Activated naive CD4-positive, alpha-beta T cell treated with anti-CD3 and anti-CD28 coated beads, Interleukin-2, amount 50 U/mL, for 72 hours (primary cell): ENCODE measurements at regions not wholly inside any gene's neighbourhood (a gene's known extent, or its start where the extent isn't known, plus 50 kb on each side); places are given as distances from the start of the nearest gene placed in this dataset.
"Not testable (repeated sequence)": the region's sequence is repeated elsewhere in the genome, so short reads cannot be mapped to it uniquely, and the experiment has no call there.

ENCODE experiments used
- ATAC-seq, 2 donors: fragments of 150-1000 bp; cut with Tn5 transposase; 2 replicates each; pipeline ENCODE4 v1.10.0; 2021; ENCODE audit warnings: mild to moderate bottlenecking in 2 of 2, moderate library complexity in 2 of 2
- DNase-seq, 2 donors: peaks; one replicate each; pipeline ENCODE4 v3.0.0; 2021 to 2022; ENCODE audit warnings: low spot score in 2 of 2
- H3K27ac Mint-ChIP-seq, 2 donors: one replicate each; pipeline ENCODE4 v1.8.0; 2022; ENCODE audit warnings: mild to moderate bottlenecking in 2 of 2, mixed read lengths in 2 of 2
- H3K36me3 Mint-ChIP-seq, 2 donors: one replicate each; pipeline ENCODE4 v1.8.0; 2022; ENCODE audit warnings: mixed read lengths in 2 of 2
- H3K9me3 Mint-ChIP-seq, 2 donors: one replicate each; pipeline ENCODE4 v1.8.0; 2022; ENCODE audit warnings: mixed read lengths in 2 of 2

GRCh38 chr2:16190446-16191270 is 250.3 kb downstream of the MYCN start:
- no peak for DNase-seq
- Mint-ChIP-seq H3K27ac (no peak overlapping the region), H3K36me3 (no peaks in the 10 kb centered on the region), H3K9me3 (no peaks in the 10 kb centered on the region)
- ATAC-seq, result no peak

GRCh38 chr2:16189836-16190160 is 249.4 kb downstream of the MYCN start:
- Mint-ChIP-seq H3K36me3 (no peaks in the 10 kb centered on the region), H3K27ac (no peak overlapping the region), H3K9me3 (no peaks in the 10 kb centered on the region)
- ATAC-seq (no peak), DNase-seq (no peak)

GRCh38 chr2:16189029-16189835 is 248.9 kb downstream of the MYCN start:
- ATAC-seq, result no peak

DNA sequence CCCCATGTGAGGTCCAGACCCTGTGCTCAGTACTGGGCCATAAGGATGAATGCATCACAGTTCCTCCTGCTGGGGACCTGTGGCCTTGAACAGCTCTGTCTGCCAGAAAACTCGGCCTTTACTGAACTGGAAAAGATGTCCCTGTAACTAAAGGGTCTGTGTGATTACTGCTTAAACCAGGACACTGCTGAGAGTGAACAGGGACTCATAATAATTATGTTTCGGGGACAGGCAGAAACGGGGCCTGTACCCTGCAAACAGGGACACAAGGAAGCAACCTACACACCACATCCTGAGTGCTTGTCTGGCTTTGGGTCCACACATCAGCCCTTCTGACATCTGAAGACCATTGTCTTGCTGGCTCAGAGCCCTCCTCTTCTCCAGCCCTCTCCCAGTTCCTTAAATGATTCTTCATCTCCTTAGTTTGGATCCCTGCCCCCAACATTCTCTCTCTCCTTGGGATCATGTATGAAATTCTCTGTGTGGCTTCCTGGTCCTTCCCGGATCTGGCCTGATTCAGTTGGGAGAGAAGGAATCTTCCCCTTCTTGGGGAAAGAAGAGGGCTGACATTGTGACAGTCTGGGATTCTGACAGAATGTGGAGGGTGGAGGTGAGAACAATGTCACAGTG is 248.0 kb downstream of the MYCN start:
- DNase-seq, result no peak
- Mint-ChIP-seq H3K9me3 (no peaks in the 10 kb centered on the region), H3K27ac (no peak overlapping the region), H3K36me3 (no peaks in the 10 kb centered on the region)
- ATAC-seq, result no peak

More at GRCh38 chr2:16189029-16189835, 248.9 kb downstream of the MYCN start:
- no peaks in the 10 kb centered on the region for H3K9me3 Mint-ChIP-seq
- H3K36me3 Mint-ChIP-seq, result no peaks in the 10 kb centered on the region
- no peak for DNase-seq
- no peak overlapping the region for H3K27ac Mint-ChIP-seq

- Mint-ChIP-seq H3K9me3 (no peaks in the 10 kb centered on the region), H3K27ac (no peak overlapping the region), H3K36me3 (no peaks in the 10 kb centered on the region)
- ATAC-seq (peak in 1 of 2 donors; percentile 41), DNase-seq (no peak)
These were observed 247.1 kb downstream of the MYCN start for GRCh38 chr2:16187482-16187817.

- Mint-ChIP-seq H3K36me3 (no peaks in the 10 kb centered on the region), H3K27ac (no peak overlapping the region), H3K9me3 (no peaks in the 10 kb centered on the region)
- ATAC-seq, result no peak
- no peak for DNase-seq
These were observed 246.5 kb downstream of the MYCN start for GRCh38 chr2:16186661-16187481.

DNA sequence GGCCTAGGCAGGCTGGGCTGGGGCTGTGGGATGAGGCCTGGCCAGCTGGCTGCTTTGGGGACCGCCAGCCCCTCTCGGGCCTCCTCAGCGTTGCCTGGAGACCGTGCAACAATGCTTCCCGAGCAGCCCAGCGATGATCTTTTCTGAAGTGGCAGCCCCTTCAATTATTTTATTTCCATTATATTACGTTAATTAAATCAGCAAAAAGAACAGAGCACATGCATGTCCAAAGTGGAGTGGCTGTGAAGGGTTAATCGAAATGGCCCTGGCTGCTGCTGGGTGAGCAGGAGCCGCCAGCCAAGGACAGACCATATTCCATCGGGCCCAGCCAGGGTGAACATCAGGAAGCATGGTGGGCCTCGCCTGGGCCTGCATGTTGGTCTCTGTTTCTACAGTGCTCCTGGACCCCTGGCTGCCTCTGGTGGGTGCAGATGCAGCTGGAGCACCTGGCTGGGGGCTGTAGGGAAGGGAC is 245.5 kb downstream of the MYCN start:
- Mint-ChIP-seq H3K9me3 (no peaks in the 10 kb centered on the region), H3K36me3 (no peaks in the 10 kb centered on the region), H3K27ac (no peak overlapping the region)
- no peak for DNase-seq
- ATAC-seq, result no peak

DNA sequence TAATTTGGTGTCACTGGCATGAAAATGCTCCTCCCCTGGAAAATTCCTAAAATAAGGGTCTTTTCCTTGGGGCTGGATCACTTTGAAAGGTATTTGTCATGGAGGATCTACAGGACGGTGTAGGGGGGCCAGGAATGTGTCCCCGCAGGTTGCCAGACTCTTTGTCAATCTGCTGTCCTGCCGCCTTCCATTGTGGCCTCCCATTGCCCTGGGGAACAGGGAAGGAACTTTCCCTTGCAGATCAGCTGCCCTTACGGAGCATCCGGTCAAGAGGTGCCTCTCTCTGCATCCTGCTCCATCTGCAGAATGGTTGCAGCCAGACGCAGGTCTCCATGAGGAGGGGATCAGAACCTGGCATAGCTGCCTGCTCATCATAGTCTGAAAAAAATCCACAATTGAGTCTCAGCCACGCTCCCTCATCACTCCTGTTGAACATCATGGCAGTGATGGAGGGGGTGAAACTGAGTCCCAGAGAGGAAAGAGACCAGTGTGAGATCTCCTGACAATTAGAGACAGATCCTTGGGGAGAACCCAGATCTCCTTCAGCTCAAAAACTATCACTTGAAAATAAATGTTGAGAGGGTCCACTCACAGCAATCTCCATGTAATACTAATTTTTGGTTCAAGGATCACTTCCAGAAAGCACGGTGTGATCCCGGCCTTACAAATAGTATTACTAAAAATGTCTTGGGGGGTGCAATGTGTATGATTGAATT is 244.8 kb downstream of the MYCN start:
- ATAC-seq, result no peak
- no peaks in the 10 kb centered on the region for H3K36me3 Mint-ChIP-seq
- H3K9me3 Mint-ChIP-seq, result no peaks in the 10 kb centered on the region
- DNase-seq, result no peak
- no peak overlapping the region for H3K27ac Mint-ChIP-seq

DNA sequence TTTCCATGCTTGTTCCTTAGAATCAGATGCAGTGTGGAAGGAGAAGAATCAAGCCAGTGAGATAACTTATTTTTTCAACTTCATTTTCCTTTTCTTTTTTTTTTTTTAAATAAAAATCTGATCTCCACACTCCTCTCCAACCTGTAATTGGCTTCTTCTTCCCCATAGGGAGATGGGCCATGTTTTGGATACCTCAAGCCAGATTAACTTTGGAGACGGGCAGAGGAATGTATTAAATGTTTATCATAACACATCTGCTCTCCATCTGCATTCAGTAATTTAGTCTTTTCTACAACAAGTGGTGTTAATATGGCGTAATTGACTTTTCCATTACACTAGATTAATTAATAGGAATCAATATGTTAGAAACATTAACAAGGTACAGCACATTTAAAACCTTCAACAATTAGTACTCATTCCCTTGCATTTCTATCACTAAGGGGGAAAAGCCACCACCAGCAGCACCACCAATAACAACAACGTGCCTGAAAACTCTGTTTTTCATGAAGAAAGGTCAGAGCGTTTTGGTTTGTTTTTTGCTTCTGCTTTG is 244.1 kb downstream of the MYCN start:
- H3K36me3 Mint-ChIP-seq, result no peaks in the 10 kb centered on the region
- ATAC-seq, result no peak
- no peak for DNase-seq
- H3K27ac Mint-ChIP-seq, result no peak overlapping the region
- no peaks in the 10 kb centered on the region for H3K9me3 Mint-ChIP-seq

GRCh38 chr2:16183345-16183744 is 243.0 kb downstream of the MYCN start:
- ATAC-seq (no peak), DNase-seq (no peak)
- Mint-ChIP-seq H3K27ac (no peak overlapping the region), H3K36me3 (no peaks in the 10 kb centered on the region), H3K9me3 (no peaks in the 10 kb centered on the region)

DNA sequence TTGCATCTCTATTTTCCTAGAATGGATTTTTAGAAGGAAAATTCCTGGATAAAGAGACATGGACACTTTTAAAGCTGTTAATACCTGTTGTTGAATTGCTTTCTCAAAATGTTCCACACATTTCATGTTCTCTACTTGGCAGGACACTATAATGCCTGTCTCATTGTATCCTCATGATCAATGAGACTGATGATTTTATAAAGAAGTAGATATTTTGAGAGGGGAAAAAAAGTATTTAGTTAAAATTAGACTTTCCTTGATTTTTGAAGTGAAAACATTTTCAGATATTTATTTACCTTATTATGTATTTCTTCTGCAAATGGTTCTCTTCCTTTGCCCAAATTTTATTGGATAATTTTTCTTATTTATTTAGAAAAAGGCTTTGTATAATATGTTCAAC is 242.5 kb downstream of the MYCN start:
- no peak for ATAC-seq
- no peaks in the 10 kb centered on the region for H3K9me3 Mint-ChIP-seq
- no peaks in the 10 kb centered on the region for H3K36me3 Mint-ChIP-seq
- no peak for DNase-seq
- no peak overlapping the region for H3K27ac Mint-ChIP-seq

DNA sequence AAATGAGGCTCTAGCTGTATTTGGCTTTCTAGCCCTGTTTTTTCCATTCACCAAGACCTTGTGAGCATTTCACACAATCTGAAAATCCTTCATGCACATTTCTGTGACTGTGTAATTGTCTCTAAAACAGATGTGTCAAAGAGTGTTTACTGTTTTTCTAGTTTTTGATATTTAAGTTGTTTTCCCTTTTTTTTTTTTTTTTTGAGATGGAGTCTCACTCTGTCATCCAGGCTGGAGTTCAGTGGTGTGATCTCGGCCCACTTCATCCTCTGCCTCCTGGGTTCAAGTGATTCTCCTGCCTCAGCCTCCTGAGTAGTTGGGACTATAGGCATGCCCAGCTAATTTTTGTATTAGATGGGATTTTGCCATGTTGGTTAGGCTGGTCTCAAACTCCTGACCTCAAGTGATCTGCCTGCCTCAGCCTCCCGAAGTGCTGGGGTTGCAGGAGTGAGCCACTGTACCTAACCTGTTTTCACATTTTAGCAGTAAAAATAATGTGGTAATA is 242.0 kb downstream of the MYCN start:
- ATAC-seq, H3K9me3 Mint-ChIP-seq, DNase-seq, H3K27ac Mint-ChIP-seq, H3K36me3 Mint-ChIP-seq: not testable (repeated sequence)

- no peak for DNase-seq
- Mint-ChIP-seq H3K27ac (no peak overlapping the region), H3K36me3 (no peaks in the 10 kb centered on the region), H3K9me3 (no peaks in the 10 kb centered on the region)
- no peak for ATAC-seq
These were observed 241.4 kb downstream of the MYCN start for GRCh38 chr2:16181741-16182090.

- no peak for ATAC-seq
- Mint-ChIP-seq H3K9me3 (no peaks in the 10 kb centered on the region), H3K27ac (no peak overlapping the region), H3K36me3 (no peaks in the 10 kb centered on the region)
- DNase-seq, result no peak
These were observed 240.9 kb downstream of the MYCN start for GRCh38 chr2:16181062-16181740.

DNA sequence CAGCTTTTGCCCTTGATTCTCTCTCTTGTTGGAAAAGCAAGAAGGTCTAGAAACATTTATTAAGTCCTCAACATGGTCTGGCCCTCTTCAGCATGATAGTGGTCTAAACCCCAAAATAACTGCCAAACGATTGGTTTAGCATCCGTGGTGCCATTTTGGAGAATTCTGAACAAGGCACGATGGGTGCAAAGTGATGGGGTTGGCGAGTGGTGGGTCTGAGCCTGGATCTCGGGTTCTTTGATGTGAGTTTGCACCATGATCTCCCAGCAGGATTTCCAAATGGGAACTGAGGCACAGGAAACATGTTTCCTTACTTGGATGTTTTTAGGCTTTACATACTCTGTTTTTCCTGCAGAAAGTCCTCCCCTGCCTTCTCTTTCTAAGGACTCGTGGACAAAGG is 240.3 kb downstream of the MYCN start:
- H3K9me3 Mint-ChIP-seq, result no peaks in the 10 kb centered on the region
- no peak for DNase-seq

More for the DNA sequence above, 240.3 kb downstream of the MYCN start:
- no peak for ATAC-seq
- Mint-ChIP-seq H3K36me3 (no peaks in the 10 kb centered on the region), H3K27ac (no peak overlapping the region)
